ENCODE measurements at regions not wholly inside any gene's neighbourhood (a gene's known extent, or its start where the extent isn't known, plus 50 kb on each side); places are given as distances from the start of the nearest gene placed in this dataset.

DNA sequence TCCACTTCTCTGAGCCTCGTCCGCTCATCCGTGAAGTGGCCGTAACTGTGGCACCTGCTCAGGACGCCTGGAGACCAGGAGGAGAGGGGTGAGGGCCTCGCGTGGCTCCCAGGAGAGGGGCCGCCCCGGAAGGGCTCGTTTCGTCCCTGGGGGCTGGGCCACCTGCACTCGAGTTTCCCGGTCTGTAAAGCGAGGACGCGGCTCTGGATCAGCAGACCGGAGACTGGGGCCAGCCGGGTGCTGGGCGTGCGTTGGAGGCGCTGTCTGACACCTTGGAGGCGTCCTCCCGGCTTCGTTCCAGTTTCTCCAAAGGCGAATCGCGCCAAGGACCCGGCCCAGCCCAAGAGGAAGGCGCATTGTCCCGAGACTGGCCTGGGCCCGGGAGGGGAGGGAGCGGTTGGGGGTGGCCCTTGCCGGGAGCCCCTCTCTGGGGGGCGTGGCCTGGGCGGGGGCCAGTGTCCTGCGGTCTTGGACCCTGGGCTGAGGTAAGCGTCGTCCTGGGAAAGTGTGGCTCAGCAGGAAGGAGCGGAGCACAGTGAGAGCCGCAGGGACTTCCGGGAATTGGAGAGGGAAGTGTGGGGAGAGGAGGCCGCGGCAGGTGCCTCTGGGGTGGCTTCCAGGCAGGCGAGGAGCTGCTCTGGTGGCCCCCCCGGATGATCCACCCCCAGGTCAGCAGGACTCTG, 89.6 kb downstream of the FOXL3 start:
- H3K4me3 ChIP-seq: peak overlapping the region in 3 of 7 experiments; percentile 1 to 23 (median 14)

DNA sequence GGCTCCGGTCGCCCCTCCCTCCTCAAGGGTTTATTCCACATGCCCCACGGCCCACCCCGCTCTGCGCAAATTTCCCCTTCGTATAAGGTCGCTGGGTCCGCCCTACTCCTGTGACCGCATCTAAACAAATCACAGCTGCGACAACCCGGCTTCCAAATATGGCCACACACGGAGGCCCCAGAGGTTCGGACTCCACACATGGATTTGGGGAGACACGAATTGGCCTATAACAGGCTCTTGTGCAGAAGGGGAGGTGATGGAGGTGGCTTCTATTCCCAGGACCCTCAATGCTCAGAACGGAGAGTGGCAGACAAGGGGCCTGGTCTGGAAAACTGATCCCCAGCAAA, 90.1 kb downstream of the FOXL3 start:
- H3K4me3 ChIP-seq: no peak overlapping the region
- no peak overlapping the region for H3K27ac ChIP-seq

More for the DNA sequence above, 89.6 kb downstream of the FOXL3 start:
- H3K27ac ChIP-seq: no peak overlapping the region

DNA sequence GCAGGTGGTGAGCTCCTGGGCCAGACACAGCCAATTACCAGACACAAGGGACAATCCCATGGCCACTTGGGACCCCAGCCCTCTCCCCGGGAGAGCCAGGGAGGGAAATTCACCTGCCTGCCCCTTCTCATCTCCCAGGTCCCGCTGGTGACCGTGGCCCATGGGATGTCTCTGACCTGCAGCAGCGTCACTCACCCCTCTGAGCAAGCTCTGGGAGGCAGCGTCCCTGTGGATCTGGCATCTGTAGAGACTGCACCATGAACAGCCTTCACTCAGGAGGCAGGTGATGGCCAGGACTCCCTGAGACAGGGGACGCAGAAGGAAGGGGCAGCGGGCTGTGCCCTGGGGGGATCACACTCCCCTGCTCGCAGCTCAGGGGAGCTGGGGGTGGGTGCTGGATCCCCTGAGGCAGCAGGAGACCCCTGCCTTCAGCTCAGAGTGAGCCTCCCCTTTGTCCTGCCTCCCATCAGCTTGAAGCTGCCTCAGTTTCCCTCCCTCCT, 90.8 kb downstream of the FOXL3 start:
- Histone ChIP-seq H3K27ac (peak overlapping the region in 1 of 21 experiments; percentile 50), H3K4me3 (no peak overlapping the region)

DNA sequence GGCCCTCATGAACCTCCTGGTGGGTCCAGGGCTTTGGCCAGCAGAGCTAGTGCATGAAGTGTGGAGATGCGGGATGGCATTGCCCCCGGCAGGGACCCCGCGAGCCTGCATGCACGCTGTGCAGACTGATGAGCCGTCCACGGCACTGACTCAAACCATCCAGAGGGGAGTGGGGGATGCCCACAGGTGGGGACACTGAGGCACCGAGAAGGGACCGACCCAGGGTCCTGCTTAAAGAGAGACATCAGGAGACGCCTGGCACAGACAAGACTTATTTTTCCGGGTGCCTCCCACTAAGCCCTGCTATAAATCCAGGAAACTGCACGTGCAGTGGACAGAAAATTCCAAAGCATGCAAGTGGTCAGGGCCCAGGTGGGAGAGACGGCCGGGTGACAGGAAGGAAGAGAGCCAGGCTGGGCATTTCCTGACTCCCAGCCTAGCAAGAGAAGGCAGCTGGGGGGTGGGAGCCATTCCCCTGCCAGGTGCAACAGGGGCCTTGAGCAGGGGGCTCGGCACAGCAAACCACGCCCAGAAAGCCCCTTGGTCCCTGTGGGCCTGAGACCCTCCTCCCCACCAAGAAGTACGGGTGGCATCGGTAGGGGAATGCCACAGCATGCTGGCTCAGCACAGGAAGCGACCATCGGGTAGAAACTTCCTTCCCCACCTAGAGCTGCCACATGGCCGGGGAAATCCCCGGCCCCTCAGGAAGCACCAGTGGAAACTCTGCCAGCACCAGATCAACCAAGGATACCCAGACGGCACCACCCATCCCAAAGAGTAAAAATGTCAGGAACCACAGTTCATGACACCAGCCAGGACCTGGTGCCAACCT, 91.5 kb downstream of the FOXL3 start:
- Histone ChIP-seq H3K27ac (peak overlapping the region in 4 of 21 experiments; percentile 3 to 53 (median 36)), H3K4me3 (no peak overlapping the region)

DNA sequence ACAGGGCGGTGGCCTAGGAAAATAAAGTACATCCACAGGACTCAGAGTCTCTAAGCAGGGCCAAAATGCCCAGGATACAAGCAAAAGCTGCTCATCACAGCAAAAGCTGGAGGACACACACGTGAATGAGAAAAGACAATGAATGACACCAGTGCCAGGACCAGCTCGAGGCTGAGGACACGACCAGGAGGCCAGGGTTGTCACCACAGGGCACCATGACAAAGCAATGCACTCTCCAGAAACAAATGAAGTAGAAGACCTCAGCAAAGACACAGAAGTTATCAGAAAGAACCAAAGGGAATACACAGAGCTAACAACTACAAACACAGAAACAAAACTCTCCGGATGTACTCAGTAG, 92.1 kb downstream of the FOXL3 start:
- H3K4me3 ChIP-seq: no peak overlapping the region
- H3K27ac ChIP-seq: peak overlapping the region in 2 of 21 experiments; percentile 23 to 50

DNA sequence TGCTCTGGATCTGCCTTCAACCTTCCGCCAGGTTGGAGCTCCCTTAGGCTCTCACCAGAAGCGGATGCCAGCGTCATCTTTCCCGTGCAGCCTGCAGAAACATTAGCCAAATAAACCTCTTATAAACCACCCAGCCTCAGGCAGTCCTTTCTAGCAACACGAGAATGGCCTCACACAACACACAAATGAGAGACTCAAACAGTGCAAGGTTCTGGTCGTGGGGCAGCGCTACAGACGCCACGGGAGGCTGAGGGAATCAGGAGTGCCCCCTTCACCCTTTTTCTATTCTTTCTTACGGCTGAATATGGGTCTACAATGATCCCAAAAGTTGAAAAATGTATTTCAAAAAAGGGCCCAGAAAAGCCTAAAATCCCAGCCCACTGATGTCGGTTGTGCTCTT, 96.4 kb downstream of the FOXL3 start:
- H3K27ac ChIP-seq: no peak overlapping the region
- H3K4me3 ChIP-seq: no peak overlapping the region

DNA sequence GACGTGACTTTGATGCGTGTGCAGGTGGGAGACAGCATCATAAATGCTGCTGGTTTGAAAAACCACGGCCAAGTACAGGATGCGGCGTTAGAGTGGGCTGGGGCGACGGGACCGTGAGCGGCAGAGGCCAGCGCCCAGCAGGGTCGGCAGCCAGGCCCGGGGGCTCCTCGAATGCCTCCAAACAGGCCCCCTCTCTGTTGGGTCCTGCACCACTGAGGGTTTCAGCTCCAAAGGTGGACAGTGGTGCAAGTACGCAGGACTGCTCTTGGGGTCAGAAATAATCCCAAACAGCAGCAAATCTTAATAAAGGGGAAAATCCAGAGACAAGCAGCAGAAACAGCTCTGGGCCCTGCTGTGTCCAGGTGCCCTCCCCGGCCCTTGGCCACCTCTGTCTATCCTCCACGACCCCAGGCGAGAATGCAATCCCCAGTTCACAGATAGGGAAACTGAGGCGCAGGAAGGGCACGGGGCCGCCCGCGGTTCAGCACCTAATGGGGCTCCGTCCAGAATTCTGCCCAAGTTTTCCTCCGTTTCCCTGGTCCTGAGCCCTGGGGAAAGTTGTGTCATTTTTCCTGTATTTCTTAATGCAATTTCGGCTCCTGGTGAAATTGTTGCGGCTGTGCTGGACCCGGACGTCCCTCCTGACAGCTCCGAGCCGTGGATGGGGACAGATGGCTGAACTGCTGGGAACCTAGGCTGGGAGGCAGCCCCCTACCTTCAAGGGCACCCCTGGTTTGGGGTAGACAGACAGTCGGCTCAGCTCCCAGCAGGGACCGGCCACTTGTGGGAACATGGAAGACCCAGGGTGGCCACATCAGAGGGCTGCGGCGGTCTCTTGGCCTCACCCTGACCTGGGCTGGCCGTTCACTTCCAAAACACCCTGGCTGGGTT, 97.4 kb downstream of the FOXL3 start:
- Histone ChIP-seq H3K4me3 (no peak overlapping the region), H3K27ac (no peak overlapping the region)

DNA sequence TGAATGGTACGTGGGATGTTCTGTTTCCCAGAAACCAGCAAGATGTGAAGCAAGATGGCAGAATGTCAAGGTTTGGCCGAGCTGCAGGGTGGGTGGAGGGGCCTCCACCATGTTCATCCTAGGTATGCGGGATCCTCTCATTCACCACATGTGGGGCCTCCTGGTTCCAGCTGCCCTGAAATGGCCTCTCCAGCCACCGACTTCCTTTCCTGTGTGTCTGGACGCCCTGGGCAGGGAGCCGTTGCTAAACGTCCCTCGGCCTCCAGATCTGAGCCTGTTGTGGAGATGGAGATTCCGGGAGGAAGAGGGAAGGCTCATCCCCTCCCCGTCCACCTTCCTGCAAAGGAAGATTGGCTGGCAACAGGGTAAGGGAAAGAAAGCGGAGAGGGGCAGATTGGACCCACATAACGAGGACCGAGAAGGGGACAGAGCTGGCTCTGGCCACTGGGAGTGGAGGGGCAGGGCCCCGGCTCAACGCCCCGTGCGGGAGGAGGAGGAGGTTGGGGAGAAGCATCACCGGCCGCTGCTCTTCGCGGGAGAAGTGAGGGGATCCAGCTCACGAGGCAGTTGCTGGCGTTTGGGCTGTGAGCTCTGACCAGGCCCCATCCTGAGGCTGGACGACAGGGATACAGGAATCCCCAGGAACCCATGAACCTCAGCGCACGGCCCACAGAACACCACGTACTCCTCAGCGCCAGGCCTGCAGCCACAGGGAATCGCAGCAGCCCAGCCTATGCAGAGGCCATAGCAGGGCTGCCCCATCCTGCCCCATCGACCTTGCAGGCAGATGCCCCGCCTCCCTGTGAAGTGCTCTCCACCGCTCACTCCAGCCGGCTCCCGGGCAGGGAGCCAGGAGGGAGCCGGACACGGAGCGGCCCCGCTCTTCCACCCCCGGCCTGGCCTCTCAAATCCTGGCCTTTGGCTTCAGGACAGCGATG, 98.3 kb downstream of the FOXL3 start:
- H3K27ac ChIP-seq: no peak overlapping the region

DNA sequence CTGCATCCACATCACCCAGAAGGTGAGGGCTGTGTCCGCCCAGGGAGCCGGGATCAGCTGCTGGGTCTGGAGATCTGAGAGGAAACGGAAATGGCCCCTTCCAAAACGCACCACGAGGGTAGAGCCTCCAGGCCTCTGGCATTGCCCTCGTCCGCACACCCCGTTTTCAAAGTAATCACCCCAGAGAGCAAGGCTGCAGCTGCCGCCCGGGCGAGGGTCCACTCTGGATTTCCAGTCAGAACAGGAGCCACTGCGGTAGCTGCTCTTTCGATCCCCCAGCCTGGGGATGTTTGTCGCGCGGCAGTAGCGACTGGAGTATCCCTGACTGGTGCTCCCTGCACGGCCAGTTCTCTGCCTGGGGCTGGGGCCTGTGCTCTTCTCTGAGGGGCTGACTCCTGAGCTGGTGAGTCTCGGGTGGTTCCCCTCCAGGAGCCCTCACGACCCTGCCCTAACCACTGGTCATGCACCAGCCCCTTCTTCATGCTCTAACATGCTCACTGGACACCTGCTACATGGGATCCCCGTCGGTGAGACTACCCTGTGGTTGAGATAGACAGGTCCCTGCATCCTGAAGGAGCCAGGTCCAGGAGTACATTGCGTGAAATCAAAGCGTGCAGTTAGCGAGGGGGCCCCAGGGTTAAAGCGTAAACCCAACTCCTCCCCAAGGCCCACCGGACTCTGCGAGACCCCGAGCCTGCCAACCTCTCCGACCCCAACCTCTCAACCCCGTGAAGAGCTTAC, 99.2 kb downstream of the FOXL3 start:
- H3K4me3 ChIP-seq: no peak overlapping the region
- H3K27ac ChIP-seq: no peak overlapping the region

More for the DNA sequence above, 98.3 kb downstream of the FOXL3 start:
- no peak overlapping the region for H3K4me3 ChIP-seq

DNA sequence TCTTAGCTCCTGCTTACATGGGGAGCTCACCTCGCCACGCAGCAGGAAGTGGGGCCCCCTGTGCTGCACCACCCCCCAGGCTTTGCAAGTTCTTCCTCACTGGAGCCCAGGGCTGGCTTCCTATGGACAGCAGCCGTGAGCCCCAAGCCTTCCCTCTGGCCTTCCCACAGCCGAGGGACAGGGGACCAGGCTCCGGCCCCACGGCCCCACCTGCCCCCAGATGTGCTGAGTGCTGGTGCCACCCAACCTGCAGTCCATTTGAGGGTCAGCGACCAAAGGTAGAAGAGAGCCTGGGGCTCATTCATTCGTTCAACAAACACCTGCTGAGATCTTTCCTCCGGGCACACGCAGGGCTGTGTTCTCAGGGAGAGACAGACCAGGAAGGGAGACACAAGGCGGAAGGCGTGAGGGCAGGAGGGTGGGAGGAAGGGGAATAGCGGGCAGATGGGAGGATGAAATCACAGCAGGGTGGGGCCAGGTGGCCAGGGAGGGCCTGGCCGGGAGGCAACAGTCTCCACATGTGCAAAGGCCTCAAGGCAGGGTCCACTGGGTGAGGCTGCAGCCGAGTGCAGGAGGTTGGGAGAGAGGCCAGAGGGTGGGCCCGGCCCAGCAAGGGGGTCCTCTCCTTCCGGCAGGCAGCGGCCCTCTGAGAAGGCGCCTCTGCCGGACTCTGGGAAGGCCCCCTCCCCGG, 100.1 kb downstream of the FOXL3 start:
- Histone ChIP-seq H3K4me3 (no peak overlapping the region), H3K27ac (peak overlapping the region in 4 of 21 experiments; percentile 17 to 91 (median 76))

DNA sequence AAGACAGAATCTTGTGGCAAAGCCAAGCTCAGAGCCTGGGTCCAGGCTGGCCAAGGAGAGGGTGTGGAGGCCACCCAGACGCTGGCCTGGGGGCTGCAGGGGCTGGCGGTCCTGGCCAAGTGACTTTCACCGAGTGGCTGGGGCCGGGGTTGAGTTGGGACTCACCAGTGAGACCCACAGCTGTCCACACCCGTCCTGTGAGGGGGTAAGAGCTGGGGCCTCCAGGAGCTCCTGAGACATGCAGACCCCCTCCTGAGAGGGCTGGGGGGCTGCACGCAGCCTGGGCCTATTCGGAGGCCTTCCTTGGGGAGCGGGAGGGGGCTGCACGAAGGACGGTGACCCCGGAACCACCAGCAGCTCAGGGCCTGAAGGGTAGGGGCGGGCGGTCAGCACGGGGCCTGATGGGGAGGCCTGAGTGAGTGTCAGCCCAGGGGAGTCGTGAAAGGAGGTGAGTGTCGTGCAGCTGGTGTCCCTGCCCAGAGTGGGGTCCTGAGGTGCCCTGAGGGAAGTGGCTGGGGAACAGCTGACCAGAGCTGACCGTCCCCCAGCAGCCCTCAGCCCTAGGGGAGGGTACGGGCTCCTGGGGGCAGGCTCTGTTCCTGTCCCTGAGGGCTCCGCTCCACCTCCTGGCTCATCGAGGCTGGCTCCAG, 100.9 kb downstream of the FOXL3 start:
- Histone ChIP-seq H3K4me3 (no peak overlapping the region), H3K27ac (peak overlapping the region in 5 of 21 experiments; percentile 9 to 91 (median 71))

DNA sequence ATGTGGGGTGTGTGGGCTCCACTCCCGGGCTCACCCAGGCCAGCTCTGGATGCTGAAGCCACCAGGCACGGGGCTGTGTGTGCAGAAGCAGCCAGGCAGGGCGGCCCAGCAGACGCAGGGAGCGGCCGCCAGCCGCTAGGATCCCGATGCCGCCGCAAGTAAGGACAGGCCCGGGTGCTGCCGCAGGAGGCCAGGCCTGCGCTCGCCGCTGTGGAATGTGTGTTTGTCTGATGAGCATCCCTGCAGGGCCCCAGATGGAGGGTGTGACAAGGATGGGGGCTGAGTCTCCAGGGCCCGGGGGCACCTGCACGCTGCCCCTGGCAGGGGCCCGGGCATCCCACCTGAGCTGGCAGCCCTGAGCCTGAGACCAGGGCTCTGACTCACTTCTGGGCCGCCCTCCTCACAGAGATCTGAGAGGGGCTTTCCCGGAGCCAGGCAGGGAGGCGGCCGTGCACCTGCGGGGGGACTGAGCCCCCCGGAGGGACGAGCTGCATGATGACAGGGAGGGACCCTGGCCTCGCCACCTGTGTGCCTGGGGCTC, 101.5 kb downstream of the FOXL3 start:
- Histone ChIP-seq H3K4me3 (no peak overlapping the region), H3K27ac (peak overlapping the region in 4 of 21 experiments; percentile 23 to 91 (median 76))

DNA sequence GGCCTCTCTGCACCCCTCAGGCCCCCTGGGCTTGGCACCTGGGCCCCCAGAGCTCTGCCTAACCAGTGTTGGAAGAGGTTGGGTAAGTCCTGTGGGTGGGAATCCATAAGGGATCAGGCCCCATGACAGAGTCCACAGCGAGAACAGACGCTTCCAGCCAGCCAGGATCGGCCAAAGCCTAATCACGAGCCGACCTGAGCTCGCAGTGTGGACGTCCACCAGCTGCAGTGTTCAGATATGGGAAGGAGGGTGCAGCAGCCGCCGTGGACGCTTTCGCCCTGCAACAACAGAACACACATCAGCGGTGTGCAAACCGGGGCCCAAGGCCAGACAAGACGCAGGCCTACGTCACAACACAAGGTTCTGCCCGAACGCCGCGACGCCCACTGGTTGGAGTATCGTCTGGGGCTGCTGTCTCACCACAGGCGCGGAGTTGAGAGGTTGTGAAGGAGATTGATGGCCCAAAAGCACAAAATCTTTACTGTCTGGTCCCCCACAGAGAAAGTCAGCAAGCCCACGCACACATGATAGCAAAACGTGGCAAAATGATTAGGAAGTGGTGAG, 102.1 kb downstream of the FOXL3 start:
- H3K27ac ChIP-seq: peak overlapping the region in 4 of 21 experiments; percentile 23 to 91 (median 56)
- no peak overlapping the region for H3K4me3 ChIP-seq

DNA sequence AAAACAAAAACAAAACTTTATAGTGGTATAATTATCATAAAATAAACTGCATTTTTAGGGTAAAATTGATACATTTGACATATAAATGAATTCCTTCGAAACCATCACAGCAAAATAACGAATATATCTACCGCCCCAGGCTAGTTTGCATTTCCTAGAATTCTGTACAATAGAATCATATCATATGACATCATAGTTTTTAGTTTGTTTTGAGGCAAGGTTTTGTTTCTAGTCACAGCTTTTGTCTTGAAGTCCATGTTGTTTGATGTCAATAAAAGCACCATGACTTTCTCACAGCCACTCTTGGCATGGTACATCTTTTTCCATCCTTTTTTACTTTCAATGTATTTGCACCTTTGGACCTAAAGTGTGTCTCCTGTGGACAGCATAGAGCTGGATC, 102.9 kb downstream of the FOXL3 start:
- H3K27ac ChIP-seq: no peak overlapping the region
- no peak overlapping the region for H3K4me3 ChIP-seq

DNA sequence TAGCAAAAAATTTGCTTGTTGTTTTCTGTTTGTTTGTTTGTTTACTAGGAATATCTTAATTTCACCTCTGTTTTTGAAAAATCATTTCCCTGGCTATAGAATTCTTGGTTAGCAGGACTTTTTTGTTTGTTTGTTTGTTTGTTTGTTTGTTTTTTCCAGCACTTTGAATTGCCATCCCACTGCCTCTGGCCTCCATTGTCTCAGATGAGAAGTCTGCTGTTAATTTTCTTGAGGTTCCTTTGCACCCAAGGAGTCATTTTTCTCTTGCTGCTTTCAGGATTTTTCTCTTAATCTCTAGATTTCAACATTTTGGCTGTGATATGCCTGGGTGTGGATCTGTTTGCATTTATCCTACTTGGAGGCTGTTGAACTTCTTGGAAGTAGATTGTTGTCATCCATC, 105.7 kb downstream of the FOXL3 start:
- Histone ChIP-seq H3K4me3 (no peak overlapping the region), H3K27ac (no peak overlapping the region)

DNA sequence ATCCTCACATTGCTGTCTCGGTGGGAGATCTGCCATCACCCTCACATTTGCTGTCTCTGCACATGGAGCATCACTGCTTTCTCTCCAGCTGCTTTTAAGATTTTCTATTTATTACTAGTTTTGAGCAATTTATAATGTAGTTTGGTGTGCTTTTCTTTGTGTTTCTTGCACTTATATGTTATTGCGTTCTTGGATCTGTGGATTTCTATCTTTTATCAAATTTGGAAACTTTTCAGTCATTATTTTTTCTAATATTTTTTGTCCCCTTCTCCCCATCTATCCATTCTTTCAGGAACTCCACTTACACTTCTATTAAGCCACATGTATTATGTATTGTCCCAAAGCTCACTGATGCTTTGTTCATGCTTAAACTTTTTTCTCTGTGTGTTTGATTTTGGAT, 108.9 kb downstream of the FOXL3 start:
- no peak overlapping the region for H3K27ac ChIP-seq
- H3K4me3 ChIP-seq: no peak overlapping the region

Data from skin epidermis (tissue), 12 donors.